ENCODE measurements at regions not wholly inside any gene's neighbourhood (a gene's known extent, or its start where the extent isn't known, plus 50 kb on each side); places are given as distances from the start of the nearest gene placed in this dataset.
A peak's percentile ranks its signal among the peaks of the same experiment; 100 is the strongest.

DNA sequence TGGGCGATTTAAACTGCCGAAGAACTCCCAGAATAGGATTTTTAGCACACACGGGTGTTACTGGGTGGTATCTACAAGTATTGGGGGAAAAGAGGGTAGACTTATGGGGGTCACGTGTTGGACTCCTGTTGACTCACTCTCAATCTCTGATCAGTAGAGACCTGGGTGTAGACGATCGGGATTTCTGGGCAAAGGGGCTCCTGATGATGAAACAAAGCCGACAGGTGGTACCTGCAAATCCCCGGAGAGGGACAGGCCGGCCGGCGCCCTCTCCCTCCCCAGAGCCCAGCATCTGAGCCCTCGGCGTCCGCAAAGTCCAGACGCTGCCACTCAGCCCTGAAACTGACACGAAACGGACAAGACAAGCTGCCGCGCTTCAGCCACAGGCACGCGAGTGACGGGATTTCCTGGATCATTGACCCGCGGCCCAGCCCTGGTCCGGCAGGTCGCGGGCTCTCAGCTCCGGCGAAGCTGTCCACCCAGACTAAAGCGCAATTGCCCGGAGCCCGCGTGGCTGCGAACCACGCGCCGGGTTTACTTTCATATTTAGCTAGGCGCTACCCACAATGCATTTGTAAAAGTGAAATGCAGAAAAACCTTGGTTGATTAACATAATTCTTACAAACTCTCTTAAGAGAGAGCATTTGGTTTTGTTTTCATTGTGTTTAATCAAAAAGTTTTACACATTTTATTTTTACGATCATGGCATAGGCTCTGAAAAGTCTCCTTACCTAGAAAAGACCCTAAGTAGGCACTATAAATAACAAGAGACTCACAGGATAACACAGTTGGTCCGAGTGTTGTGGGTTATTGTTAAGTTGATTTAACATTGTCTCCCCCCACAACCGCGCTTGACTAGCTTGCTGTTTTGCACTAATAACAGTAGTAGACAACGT is 56.9 kb upstream of the EZH2 start (continued):
- TF ChIP-seq ATF7 (IDR thresholded peaks at IDR 0.05; ENCODE audit: low read depth) (0 out of 2 replicates have a peak, but pooled peaks have one; percentile 18), LARP7 (IDR thresholded peaks at IDR 0.05) (peak; percentile 45; the same call in 1 of the 2 replicates), MEF2A (IDR thresholded peaks at IDR 0.05; ENCODE audit: insufficient read depth, low read depth, low read length) (no peak), SIN3A (IDR thresholded peaks at IDR 0.05; ENCODE audit: low read depth, low read length) (peak; percentile 60; the same call in 1 of the 2 replicates), CBFB (IDR thresholded peaks at IDR 0.05; ENCODE audit: low read depth) (peak; percentile 25; the same call in 1 of the 2 replicates), BRCA1 (IDR thresholded peaks at IDR 0.05; ENCODE audit: low read depth, low read length) (no peak), NFYA (IDR thresholded peaks at IDR 0.05; ENCODE audit: borderline replicate concordance, low read depth, low read length) (no peak), MTA2 (IDR thresholded peaks at IDR 0.05; ENCODE audit: low read depth) (0 out of 2 replicates have a peak, but pooled peaks have one; percentile 31), RUNX3 (IDR thresholded peaks at IDR 0.05; ENCODE audit: low read length) (peak; percentile 87), NFXL1 (IDR thresholded peaks at IDR 0.05; ENCODE audit: borderline replicate concordance) (no peak), EP300 (IDR thresholded peaks at IDR 0.05; ENCODE audit: borderline replicate concordance in 1 of 2, control insufficient read depth in 1 of 2, low read depth in 2 of 2, low read length in 2 of 2) (no peak), RBBP5 (conservative IDR thresholded peaks at IDR 0.05) (peak; percentile 100), BHLHE40 (IDR thresholded peaks at IDR 0.05; ENCODE audit: borderline replicate concordance in 1 of 2, low read depth in 2 of 2, low read length in 1 of 2) (peak; percentile 46 to 87; a peak in 3 of 4 replicates), HDGF (IDR thresholded peaks at IDR 0.05) (no peak), MXI1 (IDR thresholded peaks at IDR 0.05; ENCODE audit: low read depth, low read length) (peak; percentile 98), SUPT20H (IDR thresholded peaks at IDR 0.05; ENCODE audit: borderline replicate concordance, control insufficient read depth, low read depth, low read length) (no peak), CHD4 (IDR thresholded peaks at IDR 0.05) (no peak), BACH1 (IDR thresholded peaks at IDR 0.05; ENCODE audit: borderline replicate concordance) (peak; percentile 82)
- TF ChIP-seq, protein P1, sequence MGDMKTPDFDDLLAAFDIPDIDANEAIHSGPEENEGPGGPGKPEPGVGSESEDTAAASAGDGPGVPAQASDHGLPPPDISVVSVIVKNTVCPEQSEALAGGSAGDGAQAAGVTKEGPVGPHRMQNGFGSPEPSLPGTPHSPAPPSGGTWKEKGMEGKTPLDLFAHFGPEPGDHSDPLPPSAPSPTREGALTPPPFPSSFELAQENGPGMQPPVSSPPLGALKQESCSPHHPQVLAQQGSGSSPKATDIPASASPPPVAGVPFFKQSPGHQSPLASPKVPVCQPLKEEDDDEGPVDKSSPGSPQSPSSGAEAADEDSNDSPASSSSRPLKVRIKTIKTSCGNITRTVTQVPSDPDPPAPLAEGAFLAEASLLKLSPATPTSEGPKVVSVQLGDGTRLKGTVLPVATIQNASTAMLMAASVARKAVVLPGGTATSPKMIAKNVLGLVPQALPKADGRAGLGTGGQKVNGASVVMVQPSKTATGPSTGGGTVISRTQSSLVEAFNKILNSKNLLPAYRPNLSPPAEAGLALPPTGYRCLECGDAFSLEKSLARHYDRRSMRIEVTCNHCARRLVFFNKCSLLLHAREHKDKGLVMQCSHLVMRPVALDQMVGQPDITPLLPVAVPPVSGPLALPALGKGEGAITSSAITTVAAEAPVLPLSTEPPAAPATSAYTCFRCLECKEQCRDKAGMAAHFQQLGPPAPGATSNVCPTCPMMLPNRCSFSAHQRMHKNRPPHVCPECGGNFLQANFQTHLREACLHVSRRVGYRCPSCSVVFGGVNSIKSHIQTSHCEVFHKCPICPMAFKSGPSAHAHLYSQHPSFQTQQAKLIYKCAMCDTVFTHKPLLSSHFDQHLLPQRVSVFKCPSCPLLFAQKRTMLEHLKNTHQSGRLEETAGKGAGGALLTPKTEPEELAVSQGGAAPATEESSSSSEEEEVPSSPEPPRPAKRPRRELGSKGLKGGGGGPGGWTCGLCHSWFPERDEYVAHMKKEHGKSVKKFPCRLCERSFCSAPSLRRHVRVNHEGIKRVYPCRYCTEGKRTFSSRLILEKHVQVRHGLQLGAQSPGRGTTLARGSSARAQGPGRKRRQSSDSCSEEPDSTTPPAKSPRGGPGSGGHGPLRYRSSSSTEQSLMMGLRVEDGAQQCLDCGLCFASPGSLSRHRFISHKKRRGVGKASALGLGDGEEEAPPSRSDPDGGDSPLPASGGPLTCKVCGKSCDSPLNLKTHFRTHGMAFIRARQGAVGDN (IDR thresholded peaks at IDR 0.05), result peak; percentile 90
- TF ChIP-seq, protein P2, sequence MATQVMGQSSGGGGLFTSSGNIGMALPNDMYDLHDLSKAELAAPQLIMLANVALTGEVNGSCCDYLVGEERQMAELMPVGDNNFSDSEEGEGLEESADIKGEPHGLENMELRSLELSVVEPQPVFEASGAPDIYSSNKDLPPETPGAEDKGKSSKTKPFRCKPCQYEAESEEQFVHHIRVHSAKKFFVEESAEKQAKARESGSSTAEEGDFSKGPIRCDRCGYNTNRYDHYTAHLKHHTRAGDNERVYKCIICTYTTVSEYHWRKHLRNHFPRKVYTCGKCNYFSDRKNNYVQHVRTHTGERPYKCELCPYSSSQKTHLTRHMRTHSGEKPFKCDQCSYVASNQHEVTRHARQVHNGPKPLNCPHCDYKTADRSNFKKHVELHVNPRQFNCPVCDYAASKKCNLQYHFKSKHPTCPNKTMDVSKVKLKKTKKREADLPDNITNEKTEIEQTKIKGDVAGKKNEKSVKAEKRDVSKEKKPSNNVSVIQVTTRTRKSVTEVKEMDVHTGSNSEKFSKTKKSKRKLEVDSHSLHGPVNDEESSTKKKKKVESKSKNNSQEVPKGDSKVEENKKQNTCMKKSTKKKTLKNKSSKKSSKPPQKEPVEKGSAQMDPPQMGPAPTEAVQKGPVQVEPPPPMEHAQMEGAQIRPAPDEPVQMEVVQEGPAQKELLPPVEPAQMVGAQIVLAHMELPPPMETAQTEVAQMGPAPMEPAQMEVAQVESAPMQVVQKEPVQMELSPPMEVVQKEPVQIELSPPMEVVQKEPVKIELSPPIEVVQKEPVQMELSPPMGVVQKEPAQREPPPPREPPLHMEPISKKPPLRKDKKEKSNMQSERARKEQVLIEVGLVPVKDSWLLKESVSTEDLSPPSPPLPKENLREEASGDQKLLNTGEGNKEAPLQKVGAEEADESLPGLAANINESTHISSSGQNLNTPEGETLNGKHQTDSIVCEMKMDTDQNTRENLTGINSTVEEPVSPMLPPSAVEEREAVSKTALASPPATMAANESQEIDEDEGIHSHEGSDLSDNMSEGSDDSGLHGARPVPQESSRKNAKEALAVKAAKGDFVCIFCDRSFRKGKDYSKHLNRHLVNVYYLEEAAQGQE (IDR thresholded peaks at IDR 0.05; ENCODE audit: low read depth, low read length), result 0 out of 2 replicates have a peak, but pooled peaks have one; percentile 35
- TF ChIP-seq, protein P3, sequence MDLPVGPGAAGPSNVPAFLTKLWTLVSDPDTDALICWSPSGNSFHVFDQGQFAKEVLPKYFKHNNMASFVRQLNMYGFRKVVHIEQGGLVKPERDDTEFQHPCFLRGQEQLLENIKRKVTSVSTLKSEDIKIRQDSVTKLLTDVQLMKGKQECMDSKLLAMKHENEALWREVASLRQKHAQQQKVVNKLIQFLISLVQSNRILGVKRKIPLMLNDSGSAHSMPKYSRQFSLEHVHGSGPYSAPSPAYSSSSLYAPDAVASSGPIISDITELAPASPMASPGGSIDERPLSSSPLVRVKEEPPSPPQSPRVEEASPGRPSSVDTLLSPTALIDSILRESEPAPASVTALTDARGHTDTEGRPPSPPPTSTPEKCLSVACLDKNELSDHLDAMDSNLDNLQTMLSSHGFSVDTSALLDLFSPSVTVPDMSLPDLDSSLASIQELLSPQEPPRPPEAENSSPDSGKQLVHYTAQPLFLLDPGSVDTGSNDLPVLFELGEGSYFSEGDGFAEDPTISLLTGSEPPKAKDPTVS (IDR thresholded peaks at IDR 0.05; ENCODE audit: low read depth, low read length), result no peak

Measured in GM12878 (cell line).